HepG2 (cell line): ENCODE measurements at regions not wholly inside any gene's neighbourhood (a gene's known extent, or its start where the extent isn't known, plus 50 kb on each side); places are given as distances from the start of the nearest gene placed in this dataset.

Source experiments
- ATAC-seq: fragments of 200-7000 bp; cut with Tn5 transposase; 3 replicates; pipeline ENCODE4 v1.9.1; 2020; ENCODE audit warnings: mild to moderate bottlenecking, moderate library complexity
- BruUV-seq: library from RNA; stranded (reverse); fragments of 400-500 nt; replicated peaks from 2 replicates; lab custom pipeline; 2021; lab: Mats Ljungman, UMichigan
- CTCF ChIA-PET: fragments of 300-600 bp; formaldehyde crosslinking; extraction: SDS; loops from one replicate; lab custom pipeline; 2021; ENCODE audit warnings: low total read pairs, inconsistent platforms, low intra/inter-chr PET ratio; lab: Yijun Ruan, JAX
- POLR2A ChIA-PET: fragments of 350-600 bp; sonication (Branson Sonifier 250); formaldehyde crosslinking; loops from one replicate; lab custom pipeline; 2020; ENCODE audit warnings: antibody characterized with exemption, inconsistent platforms; lab: Yijun Ruan, JAX
- DNase-seq: peaks from one replicate; pipeline ENCODE4 v3.0.0-alpha.2; 2015; ENCODE audit warnings: low spot score
- FAIRE-seq: peaks from 3 replicates; lab custom pipeline; 2011; peaks lifted over from hg19 to GRCh38; lab: Jason Lieb, UNC
- H2AFZ ChIP-seq: one replicate; pipeline ENCODE4 v1.6.1; 2011; ENCODE audit warnings: low read length, inconsistent platforms
- H3K27ac ChIP-seq: fragments of 300-600 bp; 3 replicates; pipeline ENCODE4 v1.8.0; 2011; ENCODE audit warnings: mixed run types, mild to moderate bottlenecking, mixed read lengths, low read length, inconsistent platforms; ENCODE audit not compliant: insufficient read depth; ENCODE audit errors: extremely low read length
- H3K27me3 ChIP-seq, 2 experiments: fragments of 200-600 bp in 1 of 2; 2 replicates in 1 of 2; 3 replicates in 1 of 2; pipeline versions ENCODE4 v1.6.0 to v1.8.0; 2011; ENCODE audit warnings: low read length in 2 of 2, mild to moderate bottlenecking in 2 of 2, moderate library complexity in 2 of 2, inconsistent platforms in 1 of 2; ENCODE audit not compliant: insufficient read depth in 2 of 2, control insufficient read depth in 1 of 2
- H3K36me3 ChIP-seq, 2 experiments: fragments of 200-600 bp in 1 of 2; replicated peaks in 1 of 2; 2 replicates in 1 of 2; 3 replicates in 1 of 2; pipeline versions ENCODE4 v1.5.1 to v1.8.0; 2011; ENCODE audit warnings: low read length in 2 of 2, inconsistent platforms in 1 of 2; ENCODE audit not compliant: insufficient read depth in 2 of 2, control insufficient read depth in 1 of 2
- H3K4me1 ChIP-seq: 2 replicates; pipeline ENCODE4 v1.5.1; 2012; ENCODE audit warnings: low read length, inconsistent platforms; ENCODE audit not compliant: insufficient read depth
- H3K4me2 ChIP-seq: 2 replicates; pipeline ENCODE4 v1.6.0; 2011; ENCODE audit warnings: low read depth, low read length, inconsistent platforms
- H3K4me3 ChIP-seq, 3 experiments: fragments of 200-600 bp in 1 of 3; sonication (generic), shearing (Covaris generic) in 1 of 3; replicated peaks in 1 of 3; 2 replicates each; pipeline ENCODE4 v1.5.1; 2011 to 2016; ENCODE audit warnings: low read length in 3 of 3, inconsistent platforms in 2 of 3, low read depth in 2 of 3, mild to moderate bottlenecking in 2 of 3, control low read depth in 1 of 3, mixed read lengths in 1 of 3; ENCODE audit not compliant: insufficient read depth in 1 of 3
- H3K79me2 ChIP-seq: one replicate; pipeline ENCODE4 v1.6.1; 2011; ENCODE audit warnings: low read length, inconsistent platforms; ENCODE audit not compliant: insufficient read depth
- H3K9ac ChIP-seq: 2 replicates; pipeline ENCODE4 v1.6.0; 2011; ENCODE audit warnings: mild to moderate bottlenecking, low read depth, low read length, inconsistent platforms; ENCODE audit not compliant: insufficient read depth
- H3K9me3 ChIP-seq: 2 replicates; pipeline ENCODE4 v1.5.1; 2012; ENCODE audit warnings: mild to moderate bottlenecking, low read length
- H4K20me1 ChIP-seq: 2 replicates; pipeline ENCODE4 v1.6.0; 2011; ENCODE audit warnings: inconsistent platforms, mild to moderate bottlenecking, low read length, moderate library complexity; ENCODE audit not compliant: insufficient read depth
- ATAD3A ChIP-seq: sonication (generic); formaldehyde crosslinking; IDR thresholded peaks from 2 replicates; pipeline ENCODE4 v1.4.0; 2020; ENCODE audit warnings: missing genetic modification reagents
- GFI1 ChIP-seq: sonication (generic); formaldehyde crosslinking; IDR thresholded peaks from 2 replicates; pipeline ENCODE4 v1.5.0; 2020; ENCODE audit warnings: missing genetic modification reagents, mild to moderate bottlenecking, borderline replicate concordance
- GZF1 ChIP-seq: sonication (generic); formaldehyde crosslinking; IDR thresholded peaks from 2 replicates; pipeline ENCODE4 v1.5.1; 2020; ENCODE audit warnings: mild to moderate bottlenecking, missing genetic modification reagents
- HHEX ChIP-seq: IDR thresholded peaks from 2 replicates; pipeline ENCODE4 v1.6.1; 2016; ENCODE audit warnings: control low read depth
- HOXA3 ChIP-seq: sonication (generic); formaldehyde crosslinking; IDR thresholded peaks from 2 replicates; pipeline ENCODE4 v1.5.0; 2020; ENCODE audit warnings: missing genetic modification reagents
- MYNN ChIP-seq: sonication (generic); formaldehyde crosslinking; IDR thresholded peaks from 2 replicates; pipeline ENCODE4 v1.4.0; 2020; ENCODE audit warnings: mild to moderate bottlenecking, low read depth, missing genetic modification reagents
- SRSF9 ChIP-seq: fragments of 200-400 bp; formaldehyde crosslinking; IDR thresholded peaks from 2 replicates; pipeline ENCODE4 v1.6.1; 2018; ENCODE audit warnings: borderline replicate concordance, mild to moderate bottlenecking, low read depth, low read length; ENCODE audit not compliant: insufficient read depth, poor library complexity, severe bottlenecking
- TBX2 ChIP-seq: sonication (generic); formaldehyde crosslinking; IDR thresholded peaks from 2 replicates; pipeline ENCODE4 v1.5.0; 2020; ENCODE audit warnings: missing genetic modification reagents, mild to moderate bottlenecking, borderline replicate concordance
- TEAD3 ChIP-seq: optimal IDR thresholded peaks from 2 replicates; pipeline ENCODE3; 2016; ENCODE audit warnings: borderline replicate concordance
- ZMYM2 ChIP-seq: sonication (generic); formaldehyde crosslinking; IDR thresholded peaks from 2 replicates; pipeline ENCODE4 v1.8.0; 2022; ENCODE audit warnings: mild to moderate bottlenecking, missing genetic modification reagents
- ZNF329 ChIP-seq: sonication (generic); formaldehyde crosslinking; IDR thresholded peaks from 2 replicates; pipeline ENCODE4 v1.9.0; 2021; ENCODE audit warnings: low read depth, mild to moderate bottlenecking, missing genetic modification reagents
- ZNF572 ChIP-seq: sonication (generic); formaldehyde crosslinking; IDR thresholded peaks from 2 replicates; pipeline ENCODE4 v1.5.1; 2020; ENCODE audit warnings: mild to moderate bottlenecking, missing genetic modification reagents
- ZSCAN22 ChIP-seq: sonication (generic); formaldehyde crosslinking; IDR thresholded peaks from 2 replicates; pipeline ENCODE4 v1.4.0; 2020; ENCODE audit warnings: mild to moderate bottlenecking, missing genetic modification reagents
- WGBS: methylation state at CpG from one replicate; pipeline ENCODE4 v1.1.6; 2017; ENCODE audit warnings: low lambda C conversion rate; 5-methylcytosine and 5-hydroxymethylcytosine counted together
- in situ Hi-C: cut with HindIII; loops from 2 replicates; pipeline ENCODE4 v1.10.0; 2017; ENCODE audit warnings: low pct_unique_long_range_greater_than_20kb; ENCODE audit not compliant: extremely low pct_ligation_motif_present
- intact Hi-C: fragments of 100-400 bp; cut with micrococcal nuclease; formaldehyde crosslinking; loops from one replicate; pipeline ENCODE4 v1.10.0; 2022; ENCODE audit not compliant: unreplicated experiment
- TF ChIP-seq, protein P1 (sequence below): sonication (generic); formaldehyde crosslinking; IDR thresholded peaks from 2 replicates; pipeline ENCODE4 v1.5.0; 2020; ENCODE audit warnings: missing genetic modification reagents, mild to moderate bottlenecking, borderline replicate concordance

DNA sequence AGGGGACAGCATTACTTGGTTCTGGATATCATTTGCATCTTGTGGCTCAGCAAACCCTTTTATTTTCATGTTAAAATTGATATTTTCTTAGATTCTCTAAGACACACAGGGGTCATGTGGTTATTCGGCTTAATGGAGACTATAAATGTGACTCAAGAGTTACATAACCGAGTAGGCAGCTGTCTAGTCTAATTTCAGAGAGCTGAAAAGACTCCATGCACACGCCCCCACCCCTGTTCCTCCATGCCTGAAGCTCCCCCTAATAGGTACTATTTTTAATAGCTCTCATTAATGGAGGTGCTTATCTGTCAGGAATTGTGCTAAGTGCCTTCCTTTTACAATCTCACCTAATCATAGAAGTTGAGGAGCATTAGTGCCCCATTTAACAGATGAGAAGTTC lies 189.2 kb upstream of the ARHGAP20 start:
- no peak overlapping the region for H3K4me3 ChIP-seq
- H3K4me2 ChIP-seq = no peak overlapping the region
- H3K4me1 ChIP-seq = no peaks in the 10 kb centered on the region
- ATAC-seq (no peak), FAIRE-seq (no peak), DNase-seq (no peak)
- H3K36me3 ChIP-seq = no peaks in the 10 kb centered on the region
- in situ Hi-C loops = no loop called here
- intact Hi-C loops = no loop called here
- 3% methylated on average over 3 of the region's 3 CpGs for WGBS
- ChIA-PET POLR2A (no interaction called here), CTCF (no interaction called here)
- H3K9me3 ChIP-seq = no peaks in the 10 kb centered on the region
- no peaks in the 10 kb centered on the region for H4K20me1 ChIP-seq
- no peak overlapping the region for H2AFZ ChIP-seq
- no peaks in the 10 kb centered on the region; a peak in 1 of 5 replicates for H3K27me3 ChIP-seq
- no peak overlapping the region for H3K27ac ChIP-seq
- TF ChIP-seq ZMYM2 (CRISPR knock-in tag) (no peak), ZSCAN22 (CRISPR knock-in tag) (no peak), GZF1 (CRISPR knock-in tag) (no peak), TEAD3 (CRISPR knock-in tag) (no peak), ZNF572 (CRISPR knock-in tag) (no peak), HOXA3 (no peak), HHEX (CRISPR knock-in tag) (no peak), TBX2 (CRISPR knock-in tag) (no peak), SRSF9 (no peak), GFI1 (CRISPR knock-in tag) (no peak), ZNF329 (no peak), ATAD3A (CRISPR knock-in tag) (no peak), MYNN (CRISPR knock-in tag) (no peak)
- TF ChIP-seq, protein P1, sequence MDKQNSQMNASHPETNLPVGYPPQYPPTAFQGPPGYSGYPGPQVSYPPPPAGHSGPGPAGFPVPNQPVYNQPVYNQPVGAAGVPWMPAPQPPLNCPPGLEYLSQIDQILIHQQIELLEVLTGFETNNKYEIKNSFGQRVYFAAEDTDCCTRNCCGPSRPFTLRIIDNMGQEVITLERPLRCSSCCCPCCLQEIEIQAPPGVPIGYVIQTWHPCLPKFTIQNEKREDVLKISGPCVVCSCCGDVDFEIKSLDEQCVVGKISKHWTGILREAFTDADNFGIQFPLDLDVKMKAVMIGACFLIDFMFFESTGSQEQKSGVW = no peak
- no TSS peak for BruUV-seq
- no peak overlapping the region for H3K9ac ChIP-seq
- no peaks in the 10 kb centered on the region for H3K79me2 ChIP-seq
